ENCODE measurements at regions not wholly inside any gene's neighbourhood (a gene's known extent, or its start where the extent isn't known, plus 50 kb on each side); places are given as distances from the start of the nearest gene placed in this dataset.

GRCh38 chr7:69193061-69193460, 405.2 kb upstream of the AUTS2 start:
- TF ChIP-seq POLR2AphosphoS5 (IDR thresholded peaks at IDR 0.05; ENCODE audit: low read depth) (no peak), CTCF (conservative IDR thresholded peaks at IDR 0.05; ENCODE audit: low read depth in 2 of 2) (no peak), EZH2phosphoT487 (IDR thresholded peaks at IDR 0.05; ENCODE audit: unreplicated experiment) (no peak)
